Endometrium (tissue), 2 donors: ENCODE measurements at regions not wholly inside any gene's neighbourhood (a gene's known extent, or its start where the extent isn't known, plus 50 kb on each side); places are given as distances from the start of the nearest gene placed in this dataset.
"Not testable (repeated sequence)": the region's sequence is repeated elsewhere in the genome, so short reads cannot be mapped to it uniquely, and the experiment has no call there.

Experiments used
- FAIRE-seq: peaks from 2 replicates; lab custom pipeline; 2012; peaks lifted over from hg19 to GRCh38; lab: Jason Lieb, UNC
- donor health status: control.
- donor health status: control.

DNA sequence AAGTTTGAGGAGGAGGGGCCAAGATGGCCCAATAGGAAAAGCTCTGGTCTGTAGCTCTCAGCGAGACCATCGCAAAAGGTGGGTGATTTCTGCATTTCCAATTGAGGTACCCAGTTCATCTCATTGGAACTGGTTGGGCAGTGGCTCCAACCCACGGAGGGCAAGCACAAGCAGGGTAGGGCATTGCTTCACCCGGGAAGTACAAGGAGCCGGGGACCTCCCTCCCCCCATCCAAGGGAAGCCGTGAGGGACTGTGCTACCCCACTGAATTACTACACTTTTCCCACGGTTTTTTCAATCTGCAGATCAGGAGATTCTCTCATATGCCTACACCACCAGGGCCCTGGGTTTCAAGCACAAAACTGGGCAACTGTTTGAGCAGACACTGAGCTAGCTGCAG, 58.0 kb upstream of the EFCAB3 start:
- FAIRE-seq, result no peak

DNA sequence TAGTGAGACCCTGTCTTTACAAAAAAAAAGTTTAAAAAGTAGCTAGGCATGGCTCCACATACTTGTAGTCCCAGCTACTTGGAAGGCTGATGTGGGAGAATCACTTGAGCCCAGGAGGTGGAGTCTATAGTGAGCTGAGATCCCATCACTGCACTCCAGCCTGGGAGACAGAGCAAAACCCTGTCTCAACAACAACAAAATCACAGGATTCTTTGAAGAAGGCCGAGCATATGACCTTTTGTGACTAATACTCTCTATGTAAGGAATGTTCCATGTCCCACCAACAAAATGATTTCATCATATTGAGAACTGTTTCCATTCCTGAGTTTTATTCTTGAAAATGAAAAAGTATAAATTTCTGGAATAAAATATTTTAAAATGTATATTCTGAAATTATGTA, 58.9 kb upstream of the EFCAB3 start:
- FAIRE-seq, result no peak

DNA sequence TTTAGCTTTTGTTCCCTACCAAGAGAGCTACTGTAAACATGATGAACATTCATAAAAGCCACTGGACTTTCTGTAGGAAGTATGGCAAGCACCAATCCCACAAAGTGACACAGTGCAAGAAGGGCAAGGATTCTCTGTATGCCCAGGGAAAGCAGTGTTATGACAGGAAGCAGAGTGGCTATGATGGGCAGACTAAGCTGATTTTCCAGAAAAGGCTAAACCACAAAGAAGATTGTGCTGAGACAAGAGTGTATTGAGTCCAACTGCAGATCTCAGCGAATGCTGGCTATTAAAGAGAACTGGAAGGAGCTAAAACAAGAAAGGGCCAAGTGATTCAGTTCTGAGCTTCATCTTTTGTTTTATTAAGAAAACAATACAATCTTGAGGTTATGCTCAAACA, 60.5 kb upstream of the EFCAB3 start:
- no peak for FAIRE-seq

DNA sequence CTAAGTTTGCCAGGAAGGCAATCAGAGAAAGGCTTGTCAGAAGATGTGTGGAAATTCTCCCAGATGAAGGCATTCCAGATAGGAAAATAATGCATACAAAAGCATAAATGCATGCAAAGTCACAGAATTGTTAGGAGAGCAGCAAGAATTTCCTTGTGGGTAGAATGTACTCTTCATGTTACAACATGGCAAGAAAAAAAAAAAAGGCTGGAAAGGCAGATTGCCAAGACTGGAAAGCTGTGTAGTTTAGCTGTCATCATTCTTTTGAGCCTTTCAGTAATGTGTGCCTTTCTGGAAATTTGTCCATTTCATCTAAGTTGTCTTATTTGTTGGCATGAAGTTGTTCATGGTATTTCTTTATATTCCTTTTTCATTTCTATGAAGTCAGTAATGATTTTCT, 71.0 kb upstream of the EFCAB3 start:
- no peak for FAIRE-seq

DNA sequence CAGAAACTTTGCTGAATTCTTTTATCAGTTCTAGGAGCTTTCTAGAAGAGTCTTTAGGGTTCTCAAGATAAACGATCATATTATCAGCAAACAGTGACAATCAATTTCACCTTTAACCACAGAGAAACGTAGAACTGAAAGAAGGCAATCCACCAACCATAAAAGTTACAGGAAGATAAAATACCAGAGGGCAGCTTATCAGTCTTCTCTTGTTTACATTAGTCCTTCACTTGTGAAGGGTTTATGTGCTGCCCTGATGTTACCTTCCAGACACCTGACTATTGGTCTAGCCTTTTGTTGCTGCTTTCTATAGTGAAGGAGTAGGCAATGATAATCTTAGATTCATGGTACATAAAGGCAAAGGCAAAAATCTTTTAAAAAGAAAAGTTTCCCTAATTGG, 73.2 kb upstream of the EFCAB3 start:
- FAIRE-seq, result no peak

DNA sequence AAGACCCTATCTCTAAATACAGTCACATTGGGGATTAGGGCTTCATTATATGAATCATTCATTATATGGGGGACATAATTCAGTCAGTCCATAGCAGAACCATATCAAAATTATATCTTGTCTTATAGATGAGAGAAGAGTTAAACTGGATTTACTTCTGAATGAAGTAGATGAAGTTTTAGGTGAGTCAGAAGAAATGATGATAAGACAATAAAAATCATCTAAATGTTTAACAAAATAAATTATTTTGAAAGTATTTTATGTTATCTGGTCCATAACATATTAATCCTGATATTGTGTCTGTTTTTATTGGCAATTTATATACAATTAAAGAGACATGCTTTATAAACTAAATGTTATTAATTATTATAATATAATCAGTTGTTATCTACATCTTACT, 76.9 kb upstream of the EFCAB3 start:
- no peak for FAIRE-seq

DNA sequence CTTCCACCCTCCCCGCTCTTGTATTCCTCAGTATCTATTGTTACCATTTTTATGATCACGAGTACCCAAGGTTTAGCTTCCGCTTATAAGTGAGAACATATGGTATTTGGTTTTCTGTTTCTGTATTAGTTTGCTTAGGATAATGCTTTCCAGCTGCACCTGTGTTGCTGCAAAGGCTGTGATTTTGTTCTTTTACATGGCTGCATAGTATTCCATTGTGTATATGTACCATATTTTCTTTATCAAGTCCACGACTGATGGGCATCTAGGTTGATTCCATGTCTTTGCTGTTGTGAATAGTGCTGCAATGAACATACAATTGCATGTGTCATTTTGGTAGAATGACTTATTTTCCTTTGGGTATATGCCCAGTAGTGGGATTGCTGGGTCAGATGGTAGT, 79.7 kb upstream of the EFCAB3 start:
- no peak for FAIRE-seq

DNA sequence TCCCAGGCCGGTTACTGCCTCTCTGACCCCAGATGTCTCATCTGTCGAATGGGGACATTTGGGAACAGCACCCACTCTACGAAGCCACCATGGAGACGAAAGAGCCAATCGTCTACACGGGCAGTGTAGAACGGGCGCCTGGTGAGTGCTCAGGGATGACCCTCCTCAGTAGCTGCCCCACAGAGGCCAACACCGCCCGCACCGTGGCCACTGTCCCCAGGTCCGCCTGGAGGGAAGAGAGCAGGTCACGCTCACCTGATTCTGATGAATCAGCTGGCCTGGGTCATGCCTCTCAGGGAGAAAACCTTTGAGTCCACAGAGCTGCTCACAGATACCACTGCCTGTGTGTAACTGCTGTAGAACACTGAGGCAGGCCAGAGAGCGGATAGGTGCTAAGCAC, 105.1 kb upstream of the EFCAB3 start:
- not testable (repeated sequence) for FAIRE-seq

DNA sequence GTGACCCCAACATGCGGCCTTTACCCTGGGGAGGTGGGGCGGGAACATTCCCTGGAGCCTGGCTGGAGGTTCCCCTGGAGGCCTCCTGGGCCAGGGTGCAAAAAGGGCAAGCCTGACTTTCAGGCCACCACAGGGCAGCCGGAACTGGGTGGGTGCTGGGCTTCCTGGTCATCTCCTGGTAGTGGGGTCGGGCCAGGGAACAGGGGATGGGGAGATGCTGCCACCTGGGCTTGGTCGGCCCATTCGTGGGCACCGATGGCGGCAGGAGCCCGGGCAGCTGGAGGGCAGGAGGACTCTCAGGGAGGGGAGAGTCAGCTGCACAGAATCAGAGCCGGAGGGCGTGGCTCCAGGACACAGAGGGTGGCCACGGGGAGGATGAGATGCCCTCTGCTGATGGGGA, 112.0 kb upstream of the EFCAB3 start:
- not testable (repeated sequence) for FAIRE-seq

DNA sequence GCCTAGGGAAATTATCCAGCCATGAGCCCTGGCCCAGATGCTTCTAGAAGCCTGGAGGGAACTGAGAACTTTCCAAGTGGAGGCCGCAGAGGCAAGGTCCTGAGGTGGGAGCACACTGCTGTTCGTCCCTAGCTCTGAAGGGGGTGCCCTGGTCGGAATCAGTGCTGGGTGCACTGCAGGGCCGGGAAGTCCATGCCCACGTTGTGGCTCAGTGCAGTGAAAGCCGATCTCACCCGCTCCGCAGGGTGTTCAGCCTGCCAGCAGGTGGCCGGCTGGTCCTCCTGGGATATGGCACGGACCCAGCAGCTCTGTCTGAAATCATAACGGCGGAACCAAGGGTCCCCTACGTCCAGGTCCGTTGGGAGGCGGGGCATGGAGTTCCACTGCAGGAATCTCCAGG, 115.4 kb upstream of the EFCAB3 start:
- not testable (repeated sequence) for FAIRE-seq

DNA sequence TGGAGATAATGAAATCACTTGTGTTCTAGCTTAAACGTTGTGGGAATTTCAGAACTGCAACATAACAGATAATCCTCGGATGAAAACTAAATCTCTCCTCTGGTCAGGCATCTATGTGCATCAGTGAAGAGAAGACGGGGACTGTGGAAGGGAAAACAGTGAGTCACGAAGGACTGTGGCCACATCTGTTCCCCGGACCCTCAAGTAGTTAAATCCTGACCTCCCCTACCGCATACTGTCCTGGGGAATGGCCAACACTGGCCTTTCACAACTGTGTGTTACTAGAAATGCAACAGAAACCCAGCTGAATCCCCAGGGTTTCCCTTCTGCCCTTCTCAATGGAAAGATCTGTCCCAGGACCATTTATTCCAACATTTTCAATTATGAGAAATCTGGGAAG, 124.6 kb upstream of the EFCAB3 start:
- not testable (repeated sequence) for FAIRE-seq

DNA sequence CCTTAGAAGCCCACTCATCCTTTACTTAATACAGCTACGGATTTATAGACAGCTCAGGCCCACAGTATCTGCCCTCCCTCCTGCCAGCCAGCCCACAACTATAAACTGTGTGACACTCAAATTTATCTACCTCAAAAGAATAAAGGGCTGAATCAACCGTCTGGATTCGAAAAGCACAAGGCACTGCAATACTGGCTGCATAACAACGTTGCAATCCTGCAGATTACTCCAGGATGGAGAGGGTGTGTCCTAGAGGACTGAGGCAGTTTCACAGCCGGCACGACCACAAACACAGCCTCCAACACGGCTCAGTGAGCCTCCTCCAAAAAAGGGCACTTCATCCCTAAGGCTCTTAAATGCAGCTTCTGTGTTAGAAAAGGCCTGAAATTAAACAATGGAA, 138.3 kb upstream of the EFCAB3 start:
- not testable (repeated sequence) for FAIRE-seq

DNA sequence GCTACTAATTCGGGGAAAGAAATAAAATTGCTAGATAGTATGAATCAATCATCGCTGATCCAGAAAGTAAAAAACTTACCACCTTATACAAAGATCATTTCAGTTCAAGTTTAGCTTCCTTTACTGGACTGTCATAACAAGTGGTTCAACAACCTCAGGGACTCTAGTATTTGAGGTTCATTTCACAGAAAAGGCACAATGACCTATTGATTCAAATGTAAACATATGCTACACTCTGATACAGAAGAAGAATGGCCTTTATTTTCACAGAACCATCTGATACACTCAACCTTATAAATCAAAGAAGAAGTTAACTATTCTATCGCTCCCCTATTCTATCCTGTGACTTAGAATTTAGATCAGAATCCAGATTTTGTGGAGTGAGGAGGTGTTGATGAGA, 140.8 kb upstream of the EFCAB3 start:
- FAIRE-seq, result not testable (repeated sequence)

DNA sequence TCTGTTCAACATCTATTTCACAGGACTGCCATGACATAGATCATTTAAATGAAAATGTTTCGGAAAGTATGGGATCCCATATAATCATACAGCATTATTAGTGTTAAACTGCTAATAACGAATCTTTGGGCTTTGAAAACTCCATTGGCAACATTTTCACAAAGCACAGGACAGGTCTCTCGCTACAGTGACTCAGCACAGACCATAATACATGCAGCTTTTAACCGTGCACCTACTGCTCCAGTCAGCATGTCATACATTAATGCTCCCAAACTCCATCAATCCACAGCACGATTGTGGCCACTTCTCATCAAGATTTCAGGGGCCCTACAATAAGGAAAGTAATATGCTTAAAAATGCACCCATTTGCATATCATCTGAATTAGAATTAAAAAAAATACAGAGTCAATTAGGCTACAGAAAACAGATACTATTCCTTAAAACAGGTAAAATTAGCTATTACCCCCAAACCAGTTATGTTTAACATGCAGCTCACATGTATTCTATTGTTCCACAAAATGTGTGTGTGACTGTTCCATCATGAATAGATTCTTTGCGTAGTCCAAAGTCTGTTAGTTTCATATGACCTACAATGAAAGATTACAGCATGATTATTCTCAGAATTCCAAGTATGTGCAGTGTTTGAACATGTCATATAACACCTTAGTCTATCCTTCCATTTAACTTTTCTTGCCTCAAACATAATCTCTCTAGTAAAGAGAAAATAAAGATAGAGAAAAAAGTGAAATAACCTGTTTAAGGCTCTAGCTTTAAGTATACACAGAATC, 141.6 kb upstream of the EFCAB3 start:
- FAIRE-seq, result not testable (repeated sequence)

DNA sequence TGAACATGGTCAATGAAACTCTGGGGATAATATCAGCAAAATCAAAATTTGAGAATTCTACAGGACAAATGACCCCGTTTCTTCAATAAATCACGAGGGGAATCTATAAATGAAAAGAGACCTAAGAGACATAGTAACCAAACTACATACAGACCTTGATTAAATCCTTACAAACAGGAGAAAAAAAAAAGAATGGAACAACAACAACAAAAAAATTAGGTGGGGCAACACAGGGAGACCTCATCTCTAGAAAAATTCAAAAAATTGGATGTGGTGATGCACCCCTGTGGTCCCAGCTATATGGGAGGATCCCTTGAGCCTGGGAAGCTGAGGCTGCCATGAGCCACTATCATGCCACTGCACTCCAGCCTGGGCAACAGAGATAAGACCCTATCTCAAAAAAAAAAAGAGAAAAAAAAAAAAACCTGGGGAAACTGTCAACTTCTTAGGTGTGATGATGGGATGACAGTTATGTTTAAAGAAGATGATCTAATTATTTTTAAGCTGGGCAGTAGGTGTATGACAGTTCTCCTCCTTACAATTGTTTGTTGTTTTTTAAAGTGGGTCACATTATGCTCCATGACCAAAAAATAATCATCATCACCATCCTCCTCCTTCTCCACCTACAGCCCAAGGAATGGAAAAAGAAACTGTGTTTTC, 146.4 kb upstream of the EFCAB3 start:
- not testable (repeated sequence) for FAIRE-seq

DNA sequence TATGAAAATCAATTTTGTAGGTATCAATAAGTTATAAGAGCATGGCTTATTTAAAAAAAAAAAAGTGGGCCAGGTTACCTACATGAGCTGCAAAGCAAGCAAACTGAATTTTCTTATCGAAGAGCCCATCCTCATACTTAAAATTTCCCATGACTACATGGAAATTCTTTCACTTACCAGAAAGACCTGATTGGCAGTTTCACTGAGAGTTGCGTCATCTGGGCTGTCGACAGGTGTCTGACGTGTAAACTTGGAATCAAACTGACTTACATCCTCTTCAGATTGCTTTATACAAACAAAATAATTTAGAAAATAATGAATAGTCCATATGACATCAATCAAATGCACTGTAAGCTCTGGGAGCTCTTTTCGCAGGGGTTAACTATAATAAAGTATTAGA, 149.1 kb upstream of the EFCAB3 start:
- FAIRE-seq, result not testable (repeated sequence)

DNA sequence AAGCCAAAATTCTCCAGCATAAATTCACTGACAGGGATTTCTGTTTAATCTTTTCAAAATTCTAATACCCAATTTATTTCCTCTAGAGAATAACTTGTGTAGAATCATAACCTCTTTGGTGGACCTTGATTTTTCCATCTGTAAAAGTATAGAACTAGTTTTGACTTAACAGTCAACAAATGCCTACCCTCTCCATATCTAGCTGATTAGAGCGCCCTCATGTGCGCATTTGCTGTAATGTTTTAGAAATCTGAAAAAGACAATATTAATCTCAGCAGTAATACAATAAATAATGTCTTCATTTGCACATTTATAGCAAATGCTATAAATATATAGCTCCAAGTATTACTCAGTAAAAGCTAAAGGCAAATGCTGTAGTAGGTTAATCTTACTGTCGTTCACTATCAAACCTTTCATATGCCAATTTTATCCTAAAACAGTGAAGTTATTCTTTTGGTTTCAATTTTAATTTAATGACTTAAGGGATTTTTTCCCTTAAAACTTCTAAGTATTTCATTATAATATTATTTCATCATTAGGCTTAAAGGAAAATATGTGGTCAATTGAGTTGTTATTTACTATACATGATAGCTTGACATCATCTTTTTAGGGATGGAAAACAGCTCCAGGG, 153.6 kb upstream of the EFCAB3 start:
- FAIRE-seq, result peak; percentile 64

DNA sequence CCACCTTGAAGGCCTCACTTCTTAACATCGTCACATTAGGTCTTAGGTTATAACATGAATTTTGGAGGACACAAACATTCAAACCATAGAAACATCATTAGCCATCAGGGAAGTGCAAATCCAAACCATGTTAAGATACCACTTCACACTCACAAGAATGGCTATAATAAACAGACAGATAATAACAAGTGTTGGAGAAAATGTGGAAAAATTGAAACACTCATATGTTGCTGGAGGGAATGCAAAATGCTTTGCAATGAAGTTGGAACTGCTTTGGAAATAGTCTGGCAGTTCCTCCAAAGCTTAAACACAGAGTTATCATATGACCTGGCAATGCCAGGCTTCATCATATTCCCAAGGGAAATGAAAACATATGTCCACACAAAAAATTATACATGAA, 156.8 kb upstream of the EFCAB3 start:
- FAIRE-seq, result not testable (repeated sequence)

DNA sequence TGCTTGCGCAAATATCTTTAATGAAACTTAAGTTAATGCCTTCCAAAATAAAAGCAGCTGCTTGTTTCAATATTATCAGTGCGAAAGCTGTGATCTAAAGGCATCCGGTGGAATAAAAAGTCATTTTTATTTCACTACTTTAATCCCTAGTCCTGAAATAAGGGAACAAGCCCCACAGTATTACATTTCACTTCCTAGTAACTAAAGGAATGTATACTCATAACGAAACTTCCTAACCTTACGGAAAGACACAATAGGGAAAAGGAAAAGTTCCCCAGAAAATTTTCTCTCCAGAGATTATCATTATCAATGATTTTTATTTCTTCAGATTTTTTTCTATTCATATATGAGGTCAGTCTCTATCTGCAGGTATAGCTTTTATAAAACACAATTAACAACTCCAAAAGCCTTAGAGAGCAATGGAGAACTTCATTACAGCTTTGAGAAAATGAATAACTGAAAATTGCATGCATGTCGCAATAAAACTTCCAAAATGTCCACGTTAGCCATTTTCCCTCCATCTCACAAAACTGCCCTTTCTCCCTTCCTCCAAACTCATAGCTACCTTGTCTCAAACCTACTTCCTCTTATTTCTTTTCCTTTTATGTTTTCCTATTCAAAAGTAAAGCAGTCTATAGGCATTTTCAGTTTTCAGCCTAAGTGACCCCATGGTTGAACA, 154.3 kb upstream of the MED13 start:
- no peak for FAIRE-seq

DNA sequence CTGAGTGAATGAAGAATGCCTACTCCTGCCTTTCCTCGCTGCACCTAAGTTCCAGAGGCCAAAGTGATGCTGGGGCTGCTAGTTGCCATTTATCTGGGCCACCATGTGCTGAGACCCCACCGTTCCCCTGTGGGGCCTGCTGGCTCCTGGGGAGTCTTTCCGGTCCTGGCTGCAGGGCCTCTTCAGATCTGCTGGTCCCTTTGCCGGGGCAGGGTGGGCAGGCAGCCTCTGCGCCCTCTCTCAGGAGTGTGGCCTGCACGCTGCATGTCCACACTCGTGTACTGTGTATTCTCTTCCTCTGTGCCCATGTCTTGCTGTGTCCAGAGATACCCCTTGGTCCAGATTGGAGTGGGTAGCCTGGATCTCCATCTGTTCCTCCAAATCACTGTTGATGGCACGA, 151.8 kb upstream of the MED13 start:
- no peak for FAIRE-seq

DNA sequence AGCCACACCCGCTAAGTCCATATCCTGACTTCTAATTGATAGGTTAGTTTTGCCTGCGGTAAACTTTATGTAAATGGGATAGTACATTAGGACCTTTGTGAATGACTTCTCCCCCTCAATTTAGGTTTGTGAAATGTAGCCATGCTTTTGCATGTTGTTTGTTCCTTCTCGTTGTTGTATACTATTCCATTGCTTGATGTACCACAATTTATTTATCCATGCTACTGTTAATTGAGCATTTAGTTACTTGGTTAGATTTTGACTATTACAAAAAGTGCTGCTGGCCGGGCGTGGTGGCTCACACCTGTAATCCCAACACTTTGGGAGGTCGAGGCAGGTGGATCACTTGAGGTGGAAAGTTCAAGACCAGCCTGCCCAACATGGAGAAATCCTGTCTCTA, 150.8 kb upstream of the MED13 start:
- FAIRE-seq, result not testable (repeated sequence)

DNA sequence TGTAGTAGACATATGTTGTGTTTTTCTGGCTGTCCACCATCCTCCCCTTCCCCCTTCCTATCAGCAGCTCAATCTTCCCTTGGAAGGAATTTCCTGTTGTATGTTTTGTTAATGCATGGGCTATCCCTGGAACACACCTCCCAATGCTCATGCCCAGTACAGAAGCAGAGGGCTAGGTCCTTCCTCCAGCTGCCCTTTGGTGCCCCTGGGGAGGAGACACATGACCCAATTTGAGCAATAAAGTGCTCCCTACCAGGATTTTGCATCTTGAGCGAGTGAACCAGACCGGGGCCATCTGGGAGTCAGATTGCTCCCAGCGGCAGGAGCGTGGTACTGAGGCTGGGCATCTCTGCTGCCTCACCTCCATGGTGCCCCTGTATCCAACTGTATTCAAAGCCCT, 141.5 kb upstream of the MED13 start:
- no peak for FAIRE-seq

DNA sequence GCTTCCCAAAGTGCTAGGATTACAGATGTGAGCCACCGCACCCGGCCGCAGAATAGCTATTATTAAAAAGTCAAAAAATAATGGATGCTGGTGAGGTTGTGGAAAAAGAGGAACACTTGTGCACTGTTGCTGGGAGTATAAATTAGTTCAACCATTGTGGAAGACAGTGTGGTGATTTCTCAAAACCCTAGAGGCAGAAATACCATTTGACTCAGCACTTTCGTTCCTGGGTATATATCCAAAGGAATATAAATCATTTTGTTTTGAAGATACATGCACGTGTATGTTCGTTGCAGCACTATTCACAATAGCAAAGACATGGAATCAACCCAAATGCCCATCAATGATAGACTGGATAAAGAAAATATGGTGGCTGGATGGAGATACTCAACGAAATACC, 132.1 kb upstream of the MED13 start:
- FAIRE-seq, result not testable (repeated sequence)
